ENCODE measurements at regions not wholly inside any gene's neighbourhood (a gene's known extent, or its start where the extent isn't known, plus 50 kb on each side); places are given as distances from the start of the nearest gene placed in this dataset.
"Not testable (repeated sequence)": the region's sequence is repeated elsewhere in the genome, so short reads cannot be mapped to it uniquely, and the experiment has no call there.

DNA sequence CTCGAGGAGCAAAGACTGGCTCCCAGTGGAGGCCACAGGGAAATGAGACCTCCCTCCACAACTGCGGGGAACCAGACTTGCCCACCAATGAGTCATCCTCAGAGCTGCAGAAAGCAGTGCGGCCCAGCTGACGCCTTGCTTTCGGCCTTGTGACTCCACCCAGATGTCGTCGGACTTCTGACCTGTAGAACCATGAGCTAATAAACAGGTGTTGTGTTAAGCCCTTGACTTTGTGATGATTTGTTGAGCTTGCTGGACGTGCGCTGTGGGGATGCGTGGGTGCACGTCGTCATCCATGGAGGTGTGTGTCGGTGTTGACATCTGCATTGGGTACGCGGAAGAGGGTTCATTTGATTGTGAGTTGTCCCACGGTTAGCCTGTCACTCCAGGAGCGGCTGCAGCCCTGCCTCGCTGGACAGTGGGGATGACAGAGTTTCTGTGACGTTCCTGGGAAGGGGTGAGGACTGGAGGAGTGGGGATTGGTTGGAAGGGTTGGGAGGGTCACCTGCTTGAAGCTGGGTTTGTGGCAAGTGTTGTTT is 154.1 kb downstream of the SH3BP4 start:
- in situ Hi-C loops (cut with HindIII; ENCODE audit: low pct_unique_long_range_greater_than_20kb, low sequenced_read_pairs) = no loop called here
- DNase-seq (ENCODE audit: low read depth, low spot score) = no peak

DNA sequence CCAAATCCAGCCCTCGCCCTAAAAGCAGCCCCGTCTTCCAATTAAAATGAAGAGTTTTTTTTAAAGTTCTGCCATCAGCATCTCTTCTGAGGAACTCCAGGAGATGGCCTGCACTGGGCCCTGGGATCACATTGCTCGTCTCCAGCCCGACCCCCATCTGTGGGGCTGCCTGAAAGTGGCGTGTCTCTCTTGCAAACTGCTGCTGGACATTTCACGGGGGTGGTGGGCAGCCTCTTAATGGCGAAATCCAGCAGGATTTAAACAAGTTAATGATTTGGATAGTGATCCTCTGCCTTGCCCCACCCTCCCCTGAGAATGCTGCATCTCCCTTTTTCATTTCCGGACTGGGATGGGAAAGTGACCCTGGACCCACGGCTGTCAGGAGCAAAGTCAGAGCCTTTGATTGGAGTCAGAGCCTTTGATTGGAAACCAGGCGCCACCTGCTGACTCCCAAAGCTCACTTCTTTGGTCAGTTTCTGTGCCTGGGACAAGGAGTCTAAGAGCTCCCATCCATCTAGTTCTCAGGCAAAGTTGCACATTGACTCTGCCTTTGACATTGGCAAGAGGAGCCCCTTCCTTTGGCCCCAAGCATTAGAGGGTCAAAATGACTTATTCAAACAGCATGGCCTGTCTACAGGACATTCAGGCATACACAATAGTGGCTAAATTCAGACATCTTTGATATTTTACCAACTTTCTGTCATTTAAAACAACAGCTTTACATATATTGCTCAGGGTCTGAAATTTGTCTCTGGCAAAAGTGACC is 155.2 kb downstream of the SH3BP4 start:
- in situ Hi-C loops (cut with HindIII; ENCODE audit: low pct_unique_long_range_greater_than_20kb, low sequenced_read_pairs) = no loop called here

DNA sequence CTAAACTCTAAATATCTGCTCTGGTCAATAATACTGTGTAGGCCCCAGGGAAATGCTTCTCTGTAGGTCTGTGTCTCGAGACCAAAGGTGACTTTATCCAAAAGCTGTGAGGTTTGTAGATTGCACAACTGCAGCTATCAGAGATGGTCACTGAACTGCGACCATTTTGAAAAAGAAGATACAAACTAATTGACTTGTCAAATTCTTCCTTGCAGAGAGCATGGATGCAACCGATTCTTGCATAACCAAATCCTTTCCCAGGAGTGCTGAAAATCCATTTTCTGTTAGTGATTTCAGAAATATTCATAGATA is 155.8 kb downstream of the SH3BP4 start:
- DNase-seq (ENCODE audit: low read depth, low spot score) = no peak
- in situ Hi-C loops (cut with HindIII; ENCODE audit: low pct_unique_long_range_greater_than_20kb, low sequenced_read_pairs) = no loop called here

More for the DNA sequence above, 155.2 kb downstream of the SH3BP4 start:
- peak; percentile 84 for DNase-seq (ENCODE audit: low read depth, low spot score)

DNA sequence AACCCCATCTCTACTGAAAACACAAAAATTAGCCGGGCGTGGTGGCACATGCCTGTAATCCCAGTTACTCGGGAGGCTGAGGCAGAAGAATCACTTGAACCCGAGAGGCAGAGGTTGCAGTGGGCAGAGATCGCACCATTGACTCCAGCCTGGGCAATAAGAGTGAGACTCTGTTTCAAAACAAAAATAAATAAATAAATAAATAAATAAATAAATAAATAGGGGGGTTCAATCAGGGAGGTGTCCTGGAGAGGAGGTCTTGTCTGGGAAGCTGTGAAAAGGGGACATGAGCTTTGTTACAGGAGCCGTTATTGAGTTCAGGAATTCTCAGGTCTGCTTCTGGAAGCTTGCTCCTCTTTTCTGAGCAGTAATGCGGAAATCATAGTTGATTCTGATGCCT is 157.7 kb downstream of the SH3BP4 start:
- DNase-seq (ENCODE audit: low read depth, low spot score); in situ Hi-C loops (cut with HindIII; ENCODE audit: low pct_unique_long_range_greater_than_20kb, low sequenced_read_pairs): not testable (repeated sequence)

DNA sequence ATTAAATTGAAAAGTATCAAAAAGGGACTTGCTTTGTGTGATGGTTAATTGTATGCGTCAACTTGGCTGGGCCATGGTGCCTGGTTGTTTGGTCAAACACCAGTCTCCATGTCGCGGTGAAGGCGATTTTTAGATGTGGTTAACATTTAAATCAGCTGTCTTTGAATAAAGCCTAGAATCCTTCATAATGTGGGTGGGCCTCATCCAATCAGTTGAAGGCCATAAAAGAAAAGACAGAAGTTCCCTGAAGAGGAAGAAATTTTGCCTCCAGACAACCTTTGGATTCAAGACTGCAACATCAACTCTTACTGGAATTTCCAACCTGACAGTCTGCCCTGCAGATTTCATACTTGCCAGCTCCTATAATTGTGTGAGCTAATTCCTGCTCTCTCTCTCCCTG is 160.5 kb downstream of the SH3BP4 start:
- no peak for DNase-seq (ENCODE audit: low read depth, low spot score)
- in situ Hi-C loops (cut with HindIII; ENCODE audit: low pct_unique_long_range_greater_than_20kb, low sequenced_read_pairs) = no loop called here

DNA sequence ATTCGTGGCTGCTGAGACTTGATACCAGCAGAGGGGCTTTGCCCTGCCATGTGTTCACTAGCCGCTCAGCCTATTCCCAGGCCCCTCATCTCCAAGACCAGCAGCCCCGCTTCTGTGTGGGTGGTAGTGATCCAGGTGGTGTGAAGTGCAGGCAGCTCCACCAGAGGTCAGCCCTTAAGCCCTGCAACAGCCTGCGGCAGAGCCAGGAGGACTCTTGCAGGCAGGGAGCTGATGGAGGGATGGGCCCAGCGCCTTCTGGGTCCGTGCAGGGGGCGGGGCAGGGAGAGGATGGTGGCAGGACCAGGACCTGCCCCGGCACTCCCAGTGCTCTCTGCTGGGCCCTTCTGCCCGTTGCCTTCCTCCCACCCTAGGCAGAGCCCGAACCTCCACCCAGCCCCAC is 162.0 kb downstream of the SH3BP4 start:
- in situ Hi-C loops (cut with HindIII; ENCODE audit: low pct_unique_long_range_greater_than_20kb, low sequenced_read_pairs) = no loop called here
- no peak for DNase-seq (ENCODE audit: low read depth, low spot score)

DNA sequence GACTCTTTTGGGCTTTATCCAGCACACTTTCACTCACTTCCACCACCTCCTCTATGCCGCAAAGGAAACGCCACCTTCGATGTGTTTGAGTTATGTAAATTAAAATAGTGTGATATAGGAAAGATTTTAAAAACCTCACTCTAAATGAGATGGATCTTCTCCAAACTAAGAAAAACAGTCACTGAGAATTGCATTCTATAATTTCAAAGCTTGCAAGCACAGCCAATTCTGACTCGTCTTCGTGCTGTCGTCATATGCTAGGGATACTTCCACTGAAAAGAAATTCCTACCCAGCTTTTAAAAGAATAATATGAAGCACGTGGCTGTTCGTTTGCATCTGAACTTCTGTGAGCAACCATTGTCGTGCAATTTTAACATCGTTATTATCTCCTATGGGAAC is 162.5 kb downstream of the SH3BP4 start:
- in situ Hi-C loops (cut with HindIII; ENCODE audit: low pct_unique_long_range_greater_than_20kb, low sequenced_read_pairs) = no loop called here
- DNase-seq (ENCODE audit: low read depth, low spot score) = no peak

DNA sequence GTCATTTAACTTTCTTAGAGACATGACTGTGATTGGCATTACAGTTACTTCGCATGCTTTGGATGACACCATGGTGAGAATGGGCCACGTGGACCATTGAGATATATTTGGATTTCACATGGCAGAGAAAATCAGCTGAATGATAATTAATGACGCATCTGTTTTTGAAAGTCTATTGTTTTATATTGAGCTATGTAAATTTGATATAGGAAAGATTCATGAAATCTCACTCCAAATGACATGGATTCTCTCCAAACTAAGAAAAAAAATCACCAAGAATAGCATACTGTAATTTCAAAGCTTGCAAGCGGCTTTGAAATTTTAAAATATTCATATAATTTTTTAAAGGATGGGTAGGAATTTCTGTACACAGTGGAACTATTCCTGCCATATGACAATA is 163.7 kb downstream of the SH3BP4 start:
- no peak for DNase-seq (ENCODE audit: low read depth, low spot score)
- in situ Hi-C loops (cut with HindIII; ENCODE audit: low pct_unique_long_range_greater_than_20kb, low sequenced_read_pairs) = no loop called here

DNA sequence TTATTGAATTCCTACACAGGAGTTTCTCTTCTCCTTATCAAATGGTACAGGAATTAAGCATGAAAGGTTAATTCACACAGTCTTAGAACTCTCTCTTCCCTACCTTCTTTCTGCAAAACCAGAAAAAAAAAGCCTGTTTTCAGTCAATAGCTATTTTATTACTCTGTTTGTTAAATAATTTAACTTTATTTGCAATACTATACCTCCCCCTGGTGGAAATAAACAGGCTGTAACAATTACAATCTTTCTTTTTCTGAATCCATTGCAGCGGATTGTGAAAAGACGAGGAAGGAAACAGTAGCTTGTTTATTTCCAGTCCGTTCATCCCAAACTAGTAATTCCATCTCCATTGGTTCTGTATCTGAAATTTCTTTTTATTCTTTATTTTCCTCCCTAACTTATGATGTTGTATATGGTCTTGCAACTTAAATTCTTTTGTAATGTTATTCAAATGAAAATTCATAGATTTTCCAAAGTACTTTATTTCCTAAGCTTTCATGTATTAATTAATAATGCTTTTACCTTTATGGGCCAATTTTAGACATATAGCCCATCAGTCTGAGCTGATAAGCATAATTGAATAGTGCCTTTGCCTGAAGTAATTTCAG is 165.2 kb downstream of the SH3BP4 start:
- peak; percentile 69 for DNase-seq (ENCODE audit: low read depth, low spot score)
- in situ Hi-C loops (cut with HindIII; ENCODE audit: low pct_unique_long_range_greater_than_20kb, low sequenced_read_pairs) = no loop called here

DNA sequence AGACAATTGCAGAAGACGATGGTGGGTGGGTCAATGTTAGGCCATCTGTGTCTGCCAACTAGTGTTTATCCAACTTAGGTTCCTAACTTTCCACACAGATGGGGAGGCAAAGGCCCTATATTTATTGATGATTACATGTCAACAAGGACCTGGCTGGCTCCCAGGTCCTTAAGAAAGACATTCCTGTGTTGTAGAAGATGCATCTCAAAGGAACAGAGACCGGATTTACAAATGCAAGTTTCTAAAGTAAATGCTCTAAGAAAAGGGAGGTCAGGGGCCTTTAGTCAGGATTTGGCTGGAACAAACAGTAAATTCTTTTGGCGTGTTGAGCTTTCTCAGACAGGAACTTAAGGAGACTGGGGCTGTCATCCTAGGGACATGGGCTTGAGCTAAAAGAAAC is 175.0 kb downstream of the SH3BP4 start:
- in situ Hi-C loops (cut with HindIII; ENCODE audit: low pct_unique_long_range_greater_than_20kb, low sequenced_read_pairs) = no loop called here
- no peak for DNase-seq (ENCODE audit: low read depth, low spot score)

DNA sequence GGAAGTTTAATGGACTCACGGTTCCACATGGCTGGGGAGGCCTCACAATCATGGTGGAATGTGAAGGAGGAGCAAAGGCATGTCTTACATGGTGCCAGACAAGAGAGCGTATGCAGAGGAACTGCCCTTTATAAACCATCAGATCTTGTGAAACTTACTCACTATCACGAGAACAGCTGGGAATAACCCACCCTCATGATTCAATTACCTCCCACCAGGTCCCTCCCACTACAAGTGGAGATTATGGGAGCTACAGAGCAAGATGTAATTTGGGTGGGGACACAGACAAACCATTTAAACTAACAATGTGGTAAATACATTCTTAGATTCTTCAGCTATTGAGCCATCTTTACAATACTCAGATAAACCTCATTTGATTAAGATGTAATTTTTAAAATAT is 176.1 kb downstream of the SH3BP4 start:
- in situ Hi-C loops (cut with HindIII; ENCODE audit: low pct_unique_long_range_greater_than_20kb, low sequenced_read_pairs) = no loop called here

DNA sequence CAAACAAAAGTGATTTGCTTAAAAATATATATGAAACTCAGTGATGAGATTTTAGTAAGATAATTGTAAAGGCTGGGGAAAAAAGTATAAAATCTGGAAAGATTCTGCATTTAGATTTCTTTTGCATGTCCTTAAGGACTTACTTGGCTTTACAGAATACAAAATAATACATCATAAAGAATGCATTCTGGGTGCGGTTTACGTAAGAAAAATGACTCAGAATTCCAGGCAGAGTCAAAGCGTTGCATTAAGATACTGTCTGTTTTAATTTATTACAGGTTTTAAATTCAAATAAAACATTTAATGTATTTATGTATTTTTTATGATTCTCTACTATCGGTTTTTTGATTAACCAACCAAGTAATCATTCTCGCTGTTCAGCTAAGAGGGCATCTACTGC is 178.0 kb downstream of the SH3BP4 start:
- in situ Hi-C loops (cut with HindIII; ENCODE audit: low pct_unique_long_range_greater_than_20kb, low sequenced_read_pairs) = no loop called here
- DNase-seq (ENCODE audit: low read depth, low spot score) = no peak

More for the DNA sequence above, 176.1 kb downstream of the SH3BP4 start:
- DNase-seq (ENCODE audit: low read depth, low spot score) = peak; percentile 22

DNA sequence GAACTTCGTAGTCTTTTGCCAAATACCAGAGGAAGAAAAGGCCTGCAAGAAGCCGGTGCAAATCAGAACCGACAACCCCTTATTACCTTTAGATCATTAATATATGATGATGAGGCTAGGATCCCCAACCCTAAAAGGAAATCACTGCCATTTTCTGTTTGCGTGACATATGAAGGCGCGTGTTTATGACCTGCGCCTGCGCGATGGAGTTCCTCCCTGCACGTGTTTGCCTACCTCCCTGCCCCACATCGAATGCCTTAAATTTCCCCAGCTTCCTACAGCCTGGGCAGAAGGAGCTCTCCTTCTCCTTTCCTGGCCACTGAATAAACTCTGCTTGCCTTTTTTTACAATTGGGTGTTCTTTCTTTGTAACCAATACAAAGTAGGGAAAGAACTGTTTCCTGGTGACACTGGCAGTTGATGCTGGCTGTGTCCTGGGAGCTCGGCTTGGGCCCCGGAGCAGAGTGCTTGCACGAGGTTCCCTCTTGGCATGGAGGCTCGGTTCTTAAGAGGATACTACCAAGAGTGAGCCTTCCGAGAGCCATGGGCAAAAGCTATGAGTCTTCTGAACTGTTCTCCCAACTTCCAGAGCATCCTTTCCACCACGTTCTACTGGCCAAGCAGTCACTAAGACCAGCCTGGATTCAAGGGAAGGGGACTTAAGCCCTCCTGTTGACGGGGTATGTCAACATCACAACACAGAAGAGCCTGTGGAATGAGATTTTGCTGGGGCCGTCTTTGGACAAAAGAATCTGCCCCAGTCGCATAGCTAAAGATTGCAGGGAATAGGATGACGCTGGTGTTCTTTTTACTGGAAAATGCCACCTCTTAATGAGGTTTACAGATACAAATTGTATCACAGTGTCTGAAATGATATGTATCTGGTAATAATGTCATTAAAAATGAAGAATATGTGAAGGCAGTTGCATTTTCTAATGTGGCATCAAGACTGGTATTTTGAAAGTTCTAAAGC is 179.8 kb downstream of the SH3BP4 start:
- no peak for DNase-seq (ENCODE audit: low read depth, low spot score)
- in situ Hi-C loops (cut with HindIII; ENCODE audit: low pct_unique_long_range_greater_than_20kb, low sequenced_read_pairs) = no loop called here

DNA sequence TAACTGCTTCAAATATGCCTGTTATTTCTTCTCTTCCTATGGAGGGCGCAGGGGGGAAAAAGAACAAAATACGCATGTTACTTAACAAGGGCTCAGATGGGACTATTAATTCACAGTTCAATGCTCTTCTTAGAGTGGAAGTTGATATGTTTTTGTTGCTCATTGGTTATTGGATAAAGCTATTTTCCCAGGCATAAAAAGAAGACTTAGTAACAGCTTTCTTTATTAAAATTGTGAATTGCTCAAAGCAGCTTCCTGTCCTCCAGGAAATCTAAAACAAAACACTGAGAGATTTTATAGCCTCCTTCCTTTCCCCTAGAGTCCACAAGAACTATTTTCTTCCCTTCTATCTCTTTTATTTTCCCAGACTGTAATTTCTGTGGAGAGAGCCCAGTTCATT is 180.8 kb downstream of the SH3BP4 start:
- in situ Hi-C loops (cut with HindIII; ENCODE audit: low pct_unique_long_range_greater_than_20kb, low sequenced_read_pairs) = no loop called here
- no peak for DNase-seq (ENCODE audit: low read depth, low spot score)

DNA sequence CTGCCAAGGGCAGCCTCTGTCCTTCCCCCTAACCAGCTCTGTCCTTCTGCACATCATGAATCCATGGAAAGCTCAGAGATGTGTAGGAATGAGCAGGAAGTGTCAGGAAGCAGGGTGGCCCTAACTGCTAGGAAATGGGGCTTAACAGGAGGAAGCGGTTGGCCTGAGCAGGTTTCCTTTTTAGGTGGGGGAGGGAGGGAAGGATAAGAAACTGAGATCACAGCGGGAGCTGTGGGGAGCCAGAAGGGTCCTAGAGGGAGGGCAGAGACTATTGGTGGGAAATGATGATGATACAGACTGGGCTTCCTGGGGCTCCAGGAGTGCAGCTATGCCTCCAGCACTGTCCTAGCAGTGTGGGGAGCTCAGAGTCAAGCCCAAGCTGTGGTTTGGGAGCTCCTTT is 182.0 kb downstream of the SH3BP4 start:
- no peak for DNase-seq (ENCODE audit: low read depth, low spot score)
- in situ Hi-C loops (cut with HindIII; ENCODE audit: low pct_unique_long_range_greater_than_20kb, low sequenced_read_pairs) = no loop called here

DNA sequence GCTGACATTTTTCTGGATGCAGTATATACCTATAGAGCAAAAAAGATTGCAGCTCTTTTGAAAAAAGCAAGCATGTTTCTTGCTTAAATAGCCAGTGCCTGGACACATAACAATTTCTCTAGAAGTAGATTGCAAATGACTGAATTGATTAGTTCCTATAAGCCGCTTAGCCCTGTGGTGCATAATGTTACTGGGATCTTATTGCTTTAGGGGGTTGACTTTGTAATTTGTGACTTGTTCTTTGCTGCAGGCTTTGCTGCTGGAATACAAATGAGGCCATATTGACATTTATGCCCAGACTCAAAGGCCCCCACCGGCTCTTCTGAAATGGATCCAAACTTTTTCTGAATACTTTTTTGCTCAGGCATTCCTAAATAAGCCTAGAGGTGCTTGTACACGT is 182.6 kb downstream of the SH3BP4 start:
- DNase-seq (ENCODE audit: low read depth, low spot score) = no peak
- in situ Hi-C loops (cut with HindIII; ENCODE audit: low pct_unique_long_range_greater_than_20kb, low sequenced_read_pairs) = no loop called here

DNA sequence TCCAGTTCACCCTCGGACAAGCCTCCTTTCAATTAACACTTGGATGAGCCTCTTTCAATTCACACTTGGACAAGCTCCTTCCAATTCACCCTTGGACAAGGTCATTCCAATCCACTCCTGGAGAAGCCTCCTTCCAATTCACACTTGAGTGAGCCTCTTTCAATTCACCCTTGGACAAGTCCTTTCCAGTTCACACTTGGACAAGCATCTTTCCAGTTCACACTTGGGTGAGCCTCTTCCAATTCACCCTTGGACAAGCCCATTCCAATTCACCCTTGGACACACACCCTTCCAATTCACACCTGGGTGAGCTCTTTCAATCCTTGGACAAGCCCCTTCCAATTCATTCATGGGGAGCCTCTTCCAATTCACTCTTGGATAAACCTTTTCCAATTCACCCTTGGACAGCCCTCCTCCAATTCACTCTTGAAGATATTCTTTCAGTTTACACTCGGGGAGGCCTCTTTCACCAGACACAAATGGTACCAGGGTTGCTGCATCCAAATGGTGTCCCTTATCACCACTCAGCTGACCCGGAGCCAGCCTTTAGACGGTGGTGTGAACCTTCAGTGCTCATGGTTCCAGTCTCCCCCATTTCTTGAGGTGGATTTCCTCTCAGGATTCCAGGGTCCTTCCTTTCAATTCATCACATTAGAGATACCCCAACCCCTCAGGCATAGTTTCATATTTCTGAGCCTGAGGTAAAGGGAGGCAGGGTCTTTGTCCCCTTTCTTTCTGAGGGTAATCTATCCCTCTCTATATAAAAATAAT is 183.6 kb downstream of the SH3BP4 start:
- DNase-seq (ENCODE audit: low read depth, low spot score) = no peak

More for the DNA sequence above, 183.6 kb downstream of the SH3BP4 start:
- in situ Hi-C loops (cut with HindIII; ENCODE audit: low pct_unique_long_range_greater_than_20kb, low sequenced_read_pairs) = no loop called here
